ENCODE measurements at regions not wholly inside any gene's neighbourhood (a gene's known extent, or its start where the extent isn't known, plus 50 kb on each side); places are given as distances from the start of the nearest gene placed in this dataset.

DNA sequence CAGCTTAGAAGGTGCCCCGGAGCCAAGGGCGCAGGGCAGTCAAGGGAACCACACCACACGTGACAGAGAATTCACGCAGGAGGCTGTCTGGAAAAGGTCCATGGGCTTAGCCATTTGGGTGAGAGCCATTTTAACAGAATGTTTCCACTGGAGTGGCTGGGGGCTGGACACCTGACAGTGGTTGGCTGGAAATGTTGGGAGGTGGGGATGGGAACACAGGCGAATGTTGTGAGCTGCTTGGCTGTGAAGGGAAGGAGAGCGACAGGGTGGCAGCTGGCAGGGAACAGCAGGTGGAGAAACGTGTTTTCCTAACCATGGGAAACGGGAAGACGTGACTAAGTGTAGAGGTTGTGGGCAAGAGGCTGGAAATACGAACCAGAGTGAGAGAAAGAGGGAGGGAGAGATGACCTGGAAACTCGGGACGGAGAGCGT, 100.5 kb upstream of the ZNF32 start:
- TF ChIP-seq POLR2A (IDR thresholded peaks at IDR 0.05; ENCODE audit: low read length) (no peak), GATA1 (IDR thresholded peaks at IDR 0.05; ENCODE audit: low read depth, low read length) (no peak)
